GM19328 (cell line): ENCODE measurements at regions not wholly inside any gene's neighbourhood (a gene's known extent, or its start where the extent isn't known, plus 50 kb on each side); places are given as distances from the start of the nearest gene placed in this dataset.

Source experiments
- ATAC-seq: cut with Tn5 transposase; IDR thresholded peaks from one replicate; pipeline ENCODE4 v1.9.1; 2021; ENCODE audit warnings: mild to moderate bottlenecking, moderate library complexity; ENCODE audit not compliant: unreplicated experiment

- ATAC-seq, result no peak
Measured at GRCh38 chr2:35035883-35036282, 1319.7 kb upstream of the CRIM1 start.

GRCh38 chr2:35033748-35034147 is 1321.8 kb upstream of the CRIM1 start:
- no peak for ATAC-seq

DNA sequence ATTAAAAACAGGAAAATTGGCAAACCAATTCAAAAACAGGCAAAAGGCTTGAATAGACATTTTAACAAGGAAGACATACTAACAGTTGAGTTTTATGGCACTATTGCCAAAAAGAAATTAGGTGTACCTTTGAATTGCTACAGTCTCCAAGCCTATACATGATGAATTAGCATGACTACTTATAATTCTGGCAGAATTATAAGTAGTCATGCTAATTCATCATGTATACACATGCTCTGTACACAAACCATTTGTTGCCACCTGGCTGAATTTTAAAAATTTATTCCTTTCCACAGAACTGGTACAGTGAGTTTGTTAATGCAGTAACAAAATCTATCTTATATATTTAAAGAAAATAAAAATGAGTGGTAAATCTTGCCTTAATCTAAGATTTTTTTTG is 1332.0 kb upstream of the CRIM1 start:
- no peak for ATAC-seq

DNA sequence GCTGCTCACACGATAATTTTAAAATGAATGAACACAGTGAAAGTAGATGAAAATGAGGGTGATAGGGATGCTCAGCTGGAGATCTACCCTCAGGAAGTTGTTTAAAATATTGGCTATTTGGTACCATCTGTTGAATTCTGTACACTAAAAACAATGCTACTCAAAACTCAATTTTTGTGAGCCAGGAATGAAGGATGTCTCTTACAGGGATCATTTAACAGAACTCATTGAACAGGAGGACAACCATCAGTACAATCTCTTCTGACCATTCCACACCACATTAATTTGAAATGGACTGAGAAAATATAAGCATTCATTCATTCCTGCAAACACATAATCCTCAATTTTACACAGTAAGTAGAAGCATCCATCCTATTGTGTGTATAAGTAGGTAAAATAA is 1355.1 kb upstream of the CRIM1 start:
- no peak for ATAC-seq

DNA sequence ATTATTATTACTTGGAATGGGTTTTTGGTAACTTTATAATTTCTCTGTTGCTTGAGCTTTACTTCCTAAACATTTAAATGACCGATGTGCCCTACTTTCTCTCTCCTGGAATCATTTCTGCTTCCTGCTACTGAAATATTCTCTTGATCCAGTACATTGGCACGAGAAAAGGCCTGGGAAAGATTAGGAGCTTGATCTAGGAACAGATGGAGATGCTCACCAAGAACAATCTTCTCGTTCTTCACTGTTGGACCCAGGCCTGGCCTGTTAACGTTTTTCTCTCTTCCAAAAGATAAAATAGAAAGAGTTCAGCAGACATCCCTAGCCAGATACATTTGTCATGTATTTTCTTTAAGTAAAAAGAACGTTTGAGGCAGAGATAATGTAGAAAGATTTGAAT is 1356.8 kb upstream of the CRIM1 start:
- ATAC-seq, result no peak

- ATAC-seq, result no peak
Measured at GRCh38 chr2:34997779-34998178, 1357.8 kb upstream of the CRIM1 start.

DNA sequence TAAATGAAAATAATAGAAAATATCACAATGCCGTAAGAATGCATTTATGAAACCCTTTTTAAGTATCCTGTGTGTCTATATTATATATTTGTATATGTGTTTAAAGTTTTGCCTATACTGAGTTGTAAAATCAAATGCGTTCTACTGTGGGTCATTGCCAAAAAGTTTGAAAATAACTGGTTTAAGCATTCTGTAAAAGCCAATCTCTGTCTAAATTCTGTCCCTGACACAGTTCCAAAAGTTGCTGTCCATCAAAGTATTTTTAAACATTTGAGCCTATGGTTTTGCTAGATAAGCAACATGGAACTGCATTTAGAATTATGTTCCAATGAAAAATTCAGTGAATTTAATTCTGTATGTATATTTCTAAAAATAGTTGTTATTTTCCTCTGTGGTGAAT is 1360.4 kb upstream of the CRIM1 start:
- no peak for ATAC-seq

DNA sequence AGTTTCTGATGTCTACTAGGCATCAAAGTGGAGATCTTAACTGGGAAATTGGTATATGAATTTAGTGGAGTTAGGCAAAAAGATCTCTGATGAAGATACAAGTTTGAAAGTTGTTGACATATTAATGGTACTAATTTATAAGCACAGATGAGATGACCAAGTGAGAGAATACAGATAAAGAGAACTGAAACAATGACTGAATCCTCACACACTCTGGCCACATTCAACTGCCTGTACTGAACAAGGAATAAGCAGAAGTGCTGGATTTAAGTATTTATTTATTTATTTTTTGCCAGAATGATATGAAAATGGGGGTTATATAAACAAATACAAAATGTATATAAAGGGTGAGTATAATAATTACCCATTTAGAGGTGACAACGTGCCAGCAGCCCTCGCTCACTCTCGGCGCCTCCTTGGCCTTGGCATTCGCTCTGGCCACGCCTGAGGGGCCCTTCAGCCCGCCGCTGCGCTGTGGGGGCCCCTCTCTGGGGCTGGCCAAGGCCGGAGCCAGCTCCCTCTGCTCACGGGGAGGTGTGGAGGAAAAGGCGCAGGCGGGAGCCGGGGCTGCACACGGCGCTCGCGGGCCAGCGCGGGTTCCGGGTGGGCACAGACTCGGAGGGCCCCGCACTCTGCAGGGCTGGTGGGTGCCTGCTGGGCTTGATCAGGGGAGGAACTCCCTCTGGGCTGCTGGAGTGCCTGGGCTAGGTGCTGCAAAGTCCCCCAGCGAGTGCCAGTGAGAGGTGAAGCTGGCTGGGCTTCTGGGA is 1363.9 kb upstream of the CRIM1 start:
- no peak for ATAC-seq

DNA sequence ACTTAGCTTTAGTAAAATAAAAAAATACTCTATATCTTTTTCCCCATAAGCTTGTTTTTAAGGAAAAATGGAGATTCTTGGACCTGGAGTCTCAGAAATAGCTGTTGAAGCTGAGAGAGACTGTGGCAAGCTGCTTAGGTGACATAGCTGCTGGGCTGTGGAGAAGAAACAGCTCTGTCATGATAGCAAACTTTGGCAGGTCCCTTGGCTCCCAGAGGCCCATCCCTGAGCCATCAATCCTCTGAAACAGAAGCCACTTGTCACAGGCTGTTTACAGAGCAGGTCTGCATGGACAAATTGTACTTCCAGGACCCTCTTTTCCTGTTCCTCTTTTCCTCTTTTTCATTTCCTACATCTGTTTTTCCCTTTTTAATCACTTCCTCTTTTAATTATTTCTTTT is 1370.1 kb upstream of the CRIM1 start:
- ATAC-seq, result no peak

GRCh38 chr2:34980689-34981088 is 1374.9 kb upstream of the CRIM1 start:
- ATAC-seq, result no peak

GRCh38 chr2:34979148-34979547 is 1376.4 kb upstream of the CRIM1 start:
- no peak for ATAC-seq

GRCh38 chr2:34961822-34962221 is 1362.7 kb upstream of the FAM98A start:
- ATAC-seq, result no peak

DNA sequence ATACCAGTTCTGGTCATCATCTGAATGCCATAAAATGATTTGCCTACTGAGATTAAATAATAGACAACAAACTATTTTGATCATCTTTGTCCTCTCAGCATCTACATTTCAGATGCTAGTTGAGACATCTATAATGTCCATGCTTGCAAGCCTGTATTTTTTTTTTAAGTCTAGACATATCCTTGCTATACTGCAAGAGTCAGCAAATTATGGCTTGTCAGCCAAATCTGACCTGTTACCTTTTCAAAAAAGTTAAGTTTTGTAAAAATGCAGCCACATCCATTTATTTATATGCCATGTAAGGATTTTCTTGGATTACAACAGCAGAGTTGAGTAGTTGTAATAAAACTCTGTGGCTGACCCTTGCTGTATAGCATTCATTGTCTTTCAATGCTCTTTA is 1355.7 kb upstream of the FAM98A start:
- no peak for ATAC-seq

GRCh38 chr2:34950797-34951196 is 1351.7 kb upstream of the FAM98A start:
- ATAC-seq, result no peak

DNA sequence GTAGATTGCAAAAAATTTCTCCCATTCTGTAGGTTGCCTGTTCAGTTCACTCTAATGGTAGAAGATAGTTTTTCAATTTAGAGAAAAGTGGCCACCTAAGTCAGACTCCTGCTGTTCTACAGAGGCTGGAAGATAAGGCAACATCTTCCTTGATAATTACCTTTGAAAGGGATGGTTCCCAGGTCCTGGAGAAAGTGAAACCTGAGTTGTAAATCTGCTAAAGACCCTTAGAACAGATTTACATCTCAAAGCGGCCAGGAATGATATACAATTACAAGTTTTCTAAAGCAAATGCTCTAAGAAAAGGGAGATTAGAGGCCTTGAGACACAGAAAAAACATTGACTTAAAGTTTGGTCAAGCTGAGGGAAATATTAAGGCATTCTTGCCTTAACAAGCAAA is 1350.2 kb upstream of the FAM98A start:
- no peak for ATAC-seq

- no peak for ATAC-seq
Measured at GRCh38 chr2:34936089-34936488, 1337.0 kb upstream of the FAM98A start.

GRCh38 chr2:34912084-34912483 is 1313.0 kb upstream of the FAM98A start:
- ATAC-seq, result no peak

DNA sequence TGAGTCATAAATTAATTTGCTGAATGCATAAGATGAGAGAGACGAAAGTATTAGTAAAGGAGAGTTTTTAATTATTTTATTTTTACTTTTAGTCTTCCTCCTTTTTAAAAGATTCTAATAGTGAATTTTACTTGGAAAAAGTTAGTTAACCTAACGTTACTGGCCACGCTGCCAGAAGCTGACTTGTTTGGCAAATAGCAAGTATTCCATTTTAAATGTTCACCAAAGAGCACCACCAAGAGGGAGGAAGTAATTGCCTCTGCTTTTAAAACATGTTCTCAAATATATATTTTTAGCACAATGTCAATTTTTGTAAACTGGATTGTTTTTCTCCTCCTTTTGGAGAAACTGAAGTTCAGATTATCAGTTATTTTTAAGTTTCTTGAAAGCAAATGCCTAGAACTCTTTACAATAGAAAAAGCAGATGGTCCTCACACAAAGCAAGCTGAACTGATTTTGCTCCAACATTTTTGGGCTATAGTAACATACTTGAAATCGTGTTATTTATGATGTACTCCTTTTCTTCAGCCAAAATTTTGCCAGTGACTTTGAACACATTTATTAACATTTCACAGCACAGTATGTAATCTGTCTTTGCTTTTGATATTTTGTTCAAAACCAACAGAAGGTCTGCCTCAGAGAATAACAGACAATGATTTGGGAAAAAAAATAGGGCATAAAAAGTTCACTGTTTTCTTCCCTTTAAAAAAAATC is 1311.0 kb upstream of the FAM98A start:
- ATAC-seq, result no peak

GRCh38 chr2:34907812-34908211 is 1308.7 kb upstream of the FAM98A start:
- no peak for ATAC-seq

GRCh38 chr2:34901739-34902138 is 1302.6 kb upstream of the FAM98A start:
- ATAC-seq, result no peak

DNA sequence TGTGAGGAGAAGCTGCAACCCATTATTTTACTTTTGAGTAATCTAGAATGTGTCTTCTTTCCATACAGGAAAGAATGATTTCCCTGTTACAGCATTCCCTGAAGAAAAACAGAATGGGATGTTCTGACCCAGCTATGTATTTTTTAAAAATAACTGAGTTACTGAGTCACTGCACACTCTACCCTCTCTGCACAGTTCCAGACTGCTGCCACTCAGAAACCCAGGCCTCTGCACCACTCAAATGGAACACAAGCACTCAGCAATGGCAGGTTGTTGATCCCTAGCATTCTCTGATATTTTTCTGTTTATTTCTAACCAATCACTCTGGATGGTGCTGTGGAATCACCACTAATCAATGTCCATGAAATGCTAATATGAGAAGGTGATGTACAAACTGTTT is 1300.0 kb upstream of the FAM98A start:
- ATAC-seq, result no peak

DNA sequence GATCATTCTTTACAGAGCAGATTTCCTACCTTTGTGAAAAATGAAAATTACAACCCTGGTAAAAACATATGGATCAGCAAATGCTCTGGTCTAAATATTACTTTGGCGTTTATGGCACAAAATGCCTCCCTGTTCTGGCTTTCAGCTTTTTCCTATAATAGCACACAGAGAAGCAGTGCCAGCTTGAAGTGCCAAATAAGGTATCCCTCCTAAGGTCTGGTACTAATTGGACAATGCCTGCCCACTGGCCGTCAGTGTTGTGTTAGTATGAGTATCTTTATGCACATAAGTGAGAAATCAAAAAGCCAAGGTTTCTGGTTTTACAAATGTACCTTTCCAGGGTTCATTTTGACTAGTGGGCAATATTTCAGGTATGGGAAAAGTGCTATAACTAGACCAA is 1293.7 kb upstream of the FAM98A start:
- ATAC-seq, result no peak

GRCh38 chr2:34892256-34892655 is 1293.2 kb upstream of the FAM98A start:
- no peak for ATAC-seq
